Activated T-helper 17 cell treated with anti-CD3 and anti-CD28 coated beads, Interleukin-2, amount 50 U/mL, for 72 hours (primary cell): ENCODE measurements at regions not wholly inside any gene's neighbourhood (a gene's known extent, or its start where the extent isn't known, plus 50 kb on each side); places are given as distances from the start of the nearest gene placed in this dataset.

Source experiments
- ATAC-seq: fragments of 150-1000 bp; cut with Tn5 transposase; replicated peaks from 2 replicates; pipeline ENCODE4 v1.10.0; 2021; ENCODE audit warnings: mild to moderate bottlenecking, moderate library complexity
- H3K27ac Mint-ChIP-seq: one replicate; pipeline ENCODE4 v1.8.0; 2022; ENCODE audit warnings: mixed read lengths
- H3K27me3 Mint-ChIP-seq: one replicate; pipeline ENCODE4 v1.8.0; 2022; ENCODE audit warnings: mixed read lengths
- H3K36me3 Mint-ChIP-seq: one replicate; pipeline ENCODE4 v1.8.0; 2022; ENCODE audit warnings: low read depth, mild to moderate bottlenecking, mixed read lengths
- H3K4me1 Mint-ChIP-seq: one replicate; pipeline ENCODE4 v1.8.0; 2022; ENCODE audit warnings: mixed read lengths
- H3K4me3 Mint-ChIP-seq: one replicate; pipeline ENCODE4 v1.8.0; 2022; ENCODE audit warnings: mild to moderate bottlenecking, mixed read lengths
- H3K9me3 Mint-ChIP-seq: one replicate; pipeline ENCODE4 v1.8.0; 2022; ENCODE audit warnings: mixed read lengths

DNA sequence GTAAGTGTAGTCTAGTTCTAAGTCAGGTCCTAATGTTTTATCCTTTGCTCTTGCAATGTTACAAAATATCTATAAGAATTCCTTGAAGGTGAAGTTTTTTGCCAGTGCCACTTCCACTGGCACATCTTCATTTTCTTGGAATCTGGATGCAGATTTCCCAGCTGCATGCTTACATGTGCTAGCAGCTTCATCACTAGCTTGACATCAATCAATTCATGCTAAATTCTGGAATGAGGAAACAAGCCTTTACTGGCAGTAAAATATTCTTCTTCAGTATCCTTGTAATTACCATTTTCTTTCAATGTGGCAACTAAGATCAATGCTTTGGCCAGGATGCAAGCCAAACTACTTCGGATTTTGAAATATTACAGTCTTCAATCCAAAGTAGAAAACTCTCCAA is 200.6 kb upstream of the SIX2 start:
- no peak overlapping the region for H3K27ac Mint-ChIP-seq
- no peaks in the 10 kb centered on the region for H3K36me3 Mint-ChIP-seq
- H3K4me3 Mint-ChIP-seq, result no peak overlapping the region
- H3K27me3 Mint-ChIP-seq, result peaks cover 19% of the 10 kb centered on the region
- H3K4me1 Mint-ChIP-seq, result no peaks in the 10 kb centered on the region
- no peak for ATAC-seq
- H3K9me3 Mint-ChIP-seq, result no peaks in the 10 kb centered on the region

DNA sequence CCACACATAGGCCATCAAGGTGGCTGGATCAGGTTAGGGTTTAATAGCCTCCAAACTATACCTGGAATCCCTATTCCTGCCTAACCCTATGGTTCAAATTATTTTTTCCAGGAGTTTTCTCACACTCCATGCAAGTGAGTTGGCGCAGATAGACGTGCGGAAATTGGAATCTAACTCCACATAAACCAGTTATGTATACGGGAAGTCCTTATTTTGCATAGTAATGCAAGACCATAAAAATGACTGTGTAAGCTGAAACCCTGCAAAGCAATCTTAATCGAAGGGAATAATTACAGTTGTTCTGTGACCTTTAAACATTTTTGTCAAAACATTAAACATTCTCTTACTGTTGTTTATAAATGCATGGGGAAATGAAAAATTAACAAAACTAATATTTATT is 200.1 kb upstream of the SIX2 start:
- H3K4me3 Mint-ChIP-seq, result no peak overlapping the region
- no peaks in the 10 kb centered on the region for H3K4me1 Mint-ChIP-seq
- H3K36me3 Mint-ChIP-seq, result no peaks in the 10 kb centered on the region
- ATAC-seq, result no peak
- H3K27me3 Mint-ChIP-seq, result peaks cover 19% of the 10 kb centered on the region
- H3K9me3 Mint-ChIP-seq, result no peaks in the 10 kb centered on the region
- H3K27ac Mint-ChIP-seq, result no peak overlapping the region

DNA sequence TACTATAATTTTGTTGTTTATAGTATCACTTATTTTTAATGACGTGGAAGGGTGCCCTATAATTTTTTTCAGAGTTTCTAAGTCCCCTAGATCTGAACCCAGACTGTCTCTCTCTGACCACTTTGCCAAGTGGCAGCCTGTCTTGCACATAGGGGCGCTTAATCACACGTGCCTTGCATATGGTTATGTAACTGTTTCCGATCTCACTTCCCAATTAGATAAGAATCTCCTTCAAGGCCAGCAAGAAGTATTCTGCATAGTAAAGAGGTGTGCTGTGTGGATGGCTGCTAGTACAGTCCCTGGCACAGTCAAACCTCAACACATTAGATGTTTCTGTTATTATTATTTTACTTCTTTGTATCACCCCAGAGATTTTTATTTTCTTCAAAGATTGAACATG is 197.8 kb upstream of the SIX2 start:
- no peak overlapping the region for H3K27ac Mint-ChIP-seq
- no peak overlapping the region for H3K4me3 Mint-ChIP-seq
- no peak for ATAC-seq
- no peaks in the 10 kb centered on the region for H3K36me3 Mint-ChIP-seq
- peaks cover 7% of the 10 kb centered on the region for H3K27me3 Mint-ChIP-seq
- no peaks in the 10 kb centered on the region for H3K4me1 Mint-ChIP-seq
- no peaks in the 10 kb centered on the region for H3K9me3 Mint-ChIP-seq

DNA sequence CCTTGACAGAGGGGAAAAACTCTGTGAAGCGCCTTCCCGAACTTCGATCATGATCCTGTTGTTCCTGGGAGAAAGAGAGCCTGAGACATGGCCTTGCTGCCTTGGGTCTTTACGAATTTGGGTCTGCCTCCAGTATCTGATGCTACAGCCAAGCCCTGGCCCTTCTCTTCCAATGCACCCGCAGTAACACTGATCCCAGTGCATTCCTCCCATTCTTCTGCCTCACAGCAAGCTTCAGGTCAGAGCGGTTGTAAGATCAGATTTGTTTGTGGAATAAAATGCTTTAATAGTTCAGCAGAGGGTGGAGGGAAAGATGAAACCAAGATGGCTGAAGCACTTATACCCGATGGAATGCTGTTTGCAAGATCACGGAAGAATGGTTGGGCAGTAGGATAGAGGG is 196.7 kb upstream of the SIX2 start:
- H3K27me3 Mint-ChIP-seq, result peaks cover 9% of the 10 kb centered on the region
- no peak overlapping the region for H3K4me3 Mint-ChIP-seq
- no peaks in the 10 kb centered on the region for H3K4me1 Mint-ChIP-seq
- H3K36me3 Mint-ChIP-seq, result no peaks in the 10 kb centered on the region
- ATAC-seq, result no peak
- H3K9me3 Mint-ChIP-seq, result peaks cover 7% of the 10 kb centered on the region
- H3K27ac Mint-ChIP-seq, result no peak overlapping the region

DNA sequence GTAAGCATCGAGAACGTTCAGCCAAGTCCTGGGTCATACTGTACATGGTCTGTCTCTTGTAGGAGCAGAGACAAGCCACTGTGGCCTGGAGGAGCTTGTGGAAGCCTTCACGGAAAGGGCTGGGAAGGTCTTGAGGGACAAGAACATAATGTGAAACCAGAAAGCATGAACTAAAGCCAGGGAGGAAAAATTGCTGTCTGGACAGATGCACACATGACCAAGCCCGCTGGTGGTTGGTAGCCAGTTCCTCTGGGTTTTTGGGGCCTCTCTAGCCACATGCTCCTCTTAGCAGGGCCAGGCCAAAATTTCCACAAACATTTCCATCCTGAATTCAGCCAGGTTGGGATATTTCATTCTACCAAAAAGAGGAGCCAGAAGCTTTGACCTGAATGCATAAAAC is 196.2 kb upstream of the SIX2 start:
- H3K4me3 Mint-ChIP-seq, result no peak overlapping the region
- no peak for ATAC-seq
- H3K9me3 Mint-ChIP-seq, result peaks cover 7% of the 10 kb centered on the region
- H3K4me1 Mint-ChIP-seq, result no peaks in the 10 kb centered on the region
- peaks cover 7% of the 10 kb centered on the region for H3K27me3 Mint-ChIP-seq
- no peaks in the 10 kb centered on the region for H3K36me3 Mint-ChIP-seq
- H3K27ac Mint-ChIP-seq, result no peak overlapping the region

DNA sequence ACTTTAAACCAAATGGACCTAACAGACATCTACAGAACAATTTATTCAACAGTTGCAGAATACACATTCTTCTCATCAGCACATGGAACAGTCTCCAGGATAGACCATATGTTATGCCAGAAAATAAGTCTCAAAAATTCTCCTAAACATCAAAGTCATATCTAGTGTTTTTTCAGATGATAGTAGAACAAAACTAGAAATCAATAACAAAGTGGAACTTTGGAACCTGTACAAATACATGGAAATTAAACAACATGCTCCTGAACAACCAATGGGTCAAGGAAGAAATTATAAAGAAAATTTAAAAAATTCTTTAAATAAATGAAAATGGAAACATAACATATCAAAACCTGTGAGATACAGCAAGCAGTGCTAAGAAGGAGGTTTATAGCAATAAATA is 194.1 kb upstream of the SIX2 start:
- ATAC-seq, result no peak
- H3K4me3 Mint-ChIP-seq, result no peak overlapping the region
- no peaks in the 10 kb centered on the region for H3K36me3 Mint-ChIP-seq
- H3K4me1 Mint-ChIP-seq, result no peaks in the 10 kb centered on the region
- H3K27me3 Mint-ChIP-seq, result peaks cover 4% of the 10 kb centered on the region
- H3K27ac Mint-ChIP-seq, result no peak overlapping the region
- H3K9me3 Mint-ChIP-seq, result peaks cover 7% of the 10 kb centered on the region

DNA sequence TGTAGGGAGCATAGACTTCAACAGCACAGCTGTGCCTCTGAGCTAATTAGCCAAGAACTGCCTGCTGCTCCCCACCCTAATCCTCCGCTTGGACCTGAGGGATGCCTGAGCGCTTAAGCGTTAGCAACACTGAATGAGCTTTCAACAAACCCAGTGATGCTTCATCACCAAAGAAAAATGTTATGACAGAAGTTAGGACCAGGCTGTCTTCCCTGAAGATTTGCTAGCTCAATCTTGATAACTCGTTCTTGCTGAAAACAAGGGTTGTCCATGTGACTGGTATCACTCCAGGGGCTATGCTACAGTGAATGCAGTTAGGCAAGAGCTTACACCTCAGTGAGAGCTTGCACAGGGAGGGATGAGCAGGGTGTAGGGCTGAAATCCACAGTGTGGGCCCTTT is 190.7 kb upstream of the SIX2 start:
- no peak for ATAC-seq
- Mint-ChIP-seq H3K27ac (no peak overlapping the region), H3K27me3 (peaks cover 12% of the 10 kb centered on the region), H3K4me1 (no peaks in the 10 kb centered on the region), H3K9me3 (peaks cover 7% of the 10 kb centered on the region), H3K4me3 (no peak overlapping the region), H3K36me3 (no peaks in the 10 kb centered on the region)

DNA sequence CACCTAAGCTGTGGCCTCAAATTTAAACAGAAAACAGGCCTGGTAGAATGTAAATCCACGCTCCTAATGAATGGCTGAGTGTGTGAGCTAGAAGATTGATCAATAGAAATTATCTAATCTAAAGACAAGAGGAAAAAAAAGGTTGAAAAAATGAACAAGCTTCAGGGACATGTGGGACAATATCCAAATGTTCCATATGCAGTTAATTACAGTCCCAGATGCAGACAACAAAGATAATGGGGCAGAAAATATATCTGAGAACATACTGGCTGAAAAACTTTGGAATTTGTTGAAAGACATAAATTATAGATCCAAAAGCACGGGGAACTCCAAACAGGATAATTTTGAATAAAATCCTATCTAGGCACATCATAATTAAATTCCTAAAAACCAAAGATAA is 186.7 kb upstream of the SIX2 start:
- Mint-ChIP-seq H3K36me3 (no peaks in the 10 kb centered on the region), H3K27me3 (peaks cover 24% of the 10 kb centered on the region), H3K4me3 (no peak overlapping the region), H3K9me3 (no peaks in the 10 kb centered on the region), H3K27ac (no peak overlapping the region), H3K4me1 (no peaks in the 10 kb centered on the region)
- ATAC-seq, result no peak

DNA sequence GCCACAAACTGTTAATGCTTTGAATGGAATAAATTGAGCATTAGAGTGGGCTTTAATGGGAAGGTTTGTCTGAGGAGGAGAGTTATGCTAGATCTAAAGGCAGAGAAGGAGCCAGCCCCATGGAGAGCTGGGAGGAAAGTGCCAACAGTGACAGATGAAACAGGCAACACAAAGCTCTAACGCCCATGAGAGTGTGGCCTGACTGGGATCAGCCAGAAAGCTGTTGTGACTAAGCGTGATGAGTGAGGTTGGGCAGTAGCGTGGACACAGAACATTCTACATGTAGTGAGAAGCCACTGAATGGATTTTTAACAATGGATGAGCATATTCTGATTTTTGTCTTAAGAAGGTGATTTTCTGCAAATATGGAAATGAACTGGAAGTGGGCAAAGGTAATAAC is 185.3 kb upstream of the SIX2 start:
- H3K36me3 Mint-ChIP-seq, result no peaks in the 10 kb centered on the region
- no peaks in the 10 kb centered on the region for H3K4me1 Mint-ChIP-seq
- H3K9me3 Mint-ChIP-seq, result no peaks in the 10 kb centered on the region
- peaks cover 35% of the 10 kb centered on the region for H3K27me3 Mint-ChIP-seq
- no peak for ATAC-seq
- H3K27ac Mint-ChIP-seq, result no peak overlapping the region
- no peak overlapping the region for H3K4me3 Mint-ChIP-seq

DNA sequence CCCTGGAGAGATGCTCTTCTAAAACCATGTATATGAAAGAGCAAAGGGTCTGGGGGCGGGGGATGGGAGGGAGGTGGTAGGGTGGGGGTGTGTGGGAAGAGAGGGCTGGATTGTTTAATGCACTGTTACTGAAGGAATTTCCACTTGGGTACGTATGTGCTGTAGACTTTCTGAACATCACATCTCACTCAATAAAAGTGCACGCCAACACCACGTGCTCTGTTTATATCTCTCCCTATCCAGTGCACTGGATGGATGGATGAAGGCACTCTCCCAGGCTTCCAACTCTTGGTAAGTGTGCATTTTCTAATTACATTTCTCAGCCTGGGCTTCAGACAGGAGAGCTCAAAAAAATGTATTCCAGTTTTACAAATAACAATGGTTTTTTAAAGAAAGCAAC is 184.3 kb upstream of the SIX2 start:
- no peak for ATAC-seq
- Mint-ChIP-seq H3K27ac (no peak overlapping the region), H3K9me3 (no peaks in the 10 kb centered on the region), H3K36me3 (no peaks in the 10 kb centered on the region), H3K4me3 (no peak overlapping the region), H3K4me1 (no peaks in the 10 kb centered on the region), H3K27me3 (peaks cover 46% of the 10 kb centered on the region)

DNA sequence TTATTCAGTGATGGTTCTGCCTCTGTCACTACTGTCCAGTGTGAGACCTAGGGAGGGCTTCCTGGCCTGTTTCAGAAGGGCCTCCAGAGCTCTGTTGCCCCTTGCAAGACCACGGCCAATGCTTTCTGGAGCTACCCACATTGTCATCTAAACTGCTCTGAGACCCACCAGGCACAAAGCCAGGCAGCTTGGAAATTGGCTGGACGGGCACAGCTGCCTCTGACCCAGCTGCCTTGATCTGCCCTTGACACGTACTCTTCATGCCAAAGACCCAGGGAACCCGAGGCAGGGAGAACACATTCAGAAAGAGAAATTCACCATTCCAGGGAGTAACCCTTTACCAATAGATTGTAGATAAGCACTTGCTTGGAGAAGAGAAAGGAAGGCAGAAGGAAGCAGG is 183.7 kb upstream of the SIX2 start:
- ATAC-seq, result no peak
- Mint-ChIP-seq H3K36me3 (no peaks in the 10 kb centered on the region), H3K4me3 (no peak overlapping the region), H3K4me1 (no peaks in the 10 kb centered on the region), H3K9me3 (no peaks in the 10 kb centered on the region), H3K27ac (no peak overlapping the region), H3K27me3 (peaks cover 51% of the 10 kb centered on the region)

DNA sequence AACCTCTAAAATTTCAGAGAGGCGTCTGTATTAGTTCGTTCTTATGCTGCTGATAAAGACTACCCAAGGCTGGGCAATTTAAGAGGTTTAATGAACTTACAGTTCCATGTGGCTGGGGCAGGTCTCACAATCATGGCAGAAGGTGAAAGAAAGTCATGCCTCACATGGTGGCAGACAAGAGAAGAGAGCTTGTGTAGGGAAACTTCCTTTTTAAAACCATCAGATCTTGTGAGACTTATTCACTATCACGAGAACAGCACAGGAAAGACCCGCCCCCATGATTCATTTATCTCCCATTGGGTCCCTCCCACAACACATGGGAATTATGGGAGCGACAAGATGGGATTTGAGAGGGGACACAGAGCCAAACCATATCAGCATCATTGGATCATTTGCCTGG is 183.2 kb upstream of the SIX2 start:
- H3K9me3 Mint-ChIP-seq, result no peaks in the 10 kb centered on the region
- no peaks in the 10 kb centered on the region for H3K4me1 Mint-ChIP-seq
- no peak overlapping the region for H3K4me3 Mint-ChIP-seq
- H3K36me3 Mint-ChIP-seq, result no peaks in the 10 kb centered on the region
- peaks cover 57% of the 10 kb centered on the region for H3K27me3 Mint-ChIP-seq
- ATAC-seq, result no peak
- no peak overlapping the region for H3K27ac Mint-ChIP-seq

DNA sequence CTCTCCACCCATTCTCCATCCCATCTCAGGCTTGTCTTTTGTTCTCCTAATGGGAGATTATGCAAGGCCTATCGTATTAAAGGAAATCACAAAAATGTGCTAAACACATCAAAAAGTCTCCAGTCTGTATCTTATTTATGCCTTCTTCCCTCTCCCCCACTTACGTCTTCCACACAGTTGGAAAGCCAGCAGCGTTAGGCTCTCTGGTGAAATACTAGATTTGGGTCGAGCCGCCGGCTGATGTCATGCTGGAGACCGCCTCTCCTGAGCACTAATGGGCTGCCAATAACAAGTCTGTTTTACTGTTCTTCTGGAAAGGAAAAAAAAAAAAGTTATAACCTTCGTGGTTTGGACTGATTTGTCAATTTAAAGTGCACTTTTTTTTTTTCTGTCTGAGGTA is 182.7 kb upstream of the SIX2 start:
- Mint-ChIP-seq H3K9me3 (no peaks in the 10 kb centered on the region), H3K36me3 (no peaks in the 10 kb centered on the region), H3K27ac (no peak overlapping the region), H3K4me1 (no peaks in the 10 kb centered on the region), H3K4me3 (no peak overlapping the region), H3K27me3 (peaks cover 58% of the 10 kb centered on the region)
- no peak for ATAC-seq

DNA sequence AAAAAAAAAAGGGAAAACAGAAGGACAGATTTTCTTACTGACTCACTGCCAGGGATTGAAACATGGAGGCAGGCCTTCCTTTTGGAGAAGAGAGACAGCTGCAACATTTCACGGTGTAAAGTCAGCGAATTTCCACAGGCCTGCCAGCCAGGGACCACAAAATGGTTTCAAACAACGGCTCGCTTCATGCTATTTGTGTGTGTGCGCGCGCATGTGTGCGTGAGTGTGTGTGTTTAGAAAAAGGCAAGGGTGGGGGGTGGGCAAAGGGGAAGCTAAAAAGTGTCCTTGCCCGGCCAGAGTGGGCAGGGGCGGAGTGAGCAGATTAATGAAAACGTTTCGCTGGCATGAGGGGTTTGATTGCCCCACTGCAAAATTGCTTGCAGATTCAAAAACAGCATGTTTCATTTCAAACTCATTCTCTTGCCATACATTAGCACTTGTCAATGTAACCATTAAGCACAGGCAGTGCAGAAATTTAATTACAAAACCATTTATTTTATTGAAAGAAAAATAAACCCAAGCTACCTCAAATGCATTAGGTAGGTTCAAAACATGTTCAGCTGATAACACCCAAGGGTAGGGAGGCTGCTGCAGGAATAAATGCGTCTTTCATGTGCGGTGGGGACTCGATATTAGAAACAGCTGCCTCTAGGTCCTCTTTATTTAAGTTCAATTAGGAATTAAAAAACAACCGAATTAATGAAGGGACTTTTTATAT is 182.1 kb upstream of the SIX2 start:
- no peak overlapping the region for H3K27ac Mint-ChIP-seq
- H3K4me1 Mint-ChIP-seq, result no peaks in the 10 kb centered on the region
- H3K4me3 Mint-ChIP-seq, result no peak overlapping the region
- peaks cover 58% of the 10 kb centered on the region for H3K27me3 Mint-ChIP-seq
- H3K36me3 Mint-ChIP-seq, result no peaks in the 10 kb centered on the region
- ATAC-seq, result no peak
- H3K9me3 Mint-ChIP-seq, result no peaks in the 10 kb centered on the region

DNA sequence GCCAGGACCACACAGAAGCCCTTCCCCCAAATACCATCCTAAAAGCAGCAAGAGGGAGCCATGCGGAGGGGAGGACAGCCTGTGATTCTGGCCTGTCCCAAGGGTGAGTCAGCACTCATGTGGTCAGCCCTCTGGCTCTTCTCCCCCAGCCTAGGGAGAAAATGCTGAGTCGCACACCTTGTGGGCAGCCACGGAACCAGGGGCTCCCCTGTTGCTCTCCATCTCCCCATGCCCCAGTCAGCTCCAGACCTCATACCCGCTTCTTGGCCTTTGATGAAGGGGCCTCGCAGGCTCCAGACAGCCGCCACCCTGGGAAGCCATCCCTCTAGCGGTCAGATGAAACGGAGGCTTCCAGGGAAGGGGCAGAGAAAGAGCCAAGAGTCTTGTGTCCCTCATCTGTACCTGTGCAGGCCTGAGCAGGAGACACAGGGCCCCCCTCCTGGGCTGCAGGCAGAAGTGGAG is 181.3 kb upstream of the SIX2 start:
- no peak for ATAC-seq
- Mint-ChIP-seq H3K36me3 (no peaks in the 10 kb centered on the region), H3K27me3 (peaks cover 55% of the 10 kb centered on the region), H3K4me3 (no peak overlapping the region), H3K27ac (no peak overlapping the region), H3K9me3 (no peaks in the 10 kb centered on the region), H3K4me1 (no peaks in the 10 kb centered on the region)

DNA sequence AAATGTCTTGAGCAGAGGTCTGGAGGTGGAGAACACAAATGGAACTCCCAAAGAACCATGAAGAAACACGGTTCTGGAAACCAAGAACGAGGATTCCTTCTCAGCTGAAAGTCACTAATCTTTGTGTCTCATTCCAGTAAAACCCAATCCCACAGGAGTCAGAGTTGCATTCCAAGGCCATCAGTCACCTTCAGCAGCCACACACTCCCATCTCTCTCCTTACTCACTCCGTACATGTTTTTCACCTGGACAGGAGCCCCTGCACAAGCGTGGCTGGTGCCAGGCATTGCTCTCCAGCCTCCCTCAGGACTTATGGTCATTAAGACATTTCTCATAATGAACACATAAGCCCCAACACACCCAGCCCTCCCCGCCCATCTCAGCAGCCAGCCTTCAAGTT is 175.4 kb upstream of the SIX2 start:
- H3K27ac Mint-ChIP-seq, result no peak overlapping the region
- no peaks in the 10 kb centered on the region for H3K4me1 Mint-ChIP-seq
- H3K9me3 Mint-ChIP-seq, result peaks cover 3% of the 10 kb centered on the region
- H3K4me3 Mint-ChIP-seq, result no peak overlapping the region
- H3K36me3 Mint-ChIP-seq, result no peaks in the 10 kb centered on the region
- H3K27me3 Mint-ChIP-seq, result peaks cover 37% of the 10 kb centered on the region
- ATAC-seq, result no peak
